B cell (primary cell): ENCODE measurements at regions not wholly inside any gene's neighbourhood (a gene's known extent, or its start where the extent isn't known, plus 50 kb on each side); places are given as distances from the start of the nearest gene placed in this dataset.

Experiments
- ATAC-seq: fragments of 200-7000 bp; cut with Tn5 transposase; one replicate; pipeline ENCODE4 v1.10.0; 2021; ENCODE audit warnings: low read depth, mild to moderate bottlenecking, moderate number of reproducible peaks, moderate library complexity
- CTCF ChIA-PET: fragments of 350-600 bp; sonication (Branson Sonifier 250); formaldehyde crosslinking; loops from one replicate; lab custom pipeline; 2021; ENCODE audit warnings: antibody characterized with exemption, inconsistent platforms; lab: Charles Lee
- POLR2A ChIA-PET: fragments of 350-600 bp; sonication (Branson Sonifier 250); formaldehyde crosslinking; loops from one replicate; lab custom pipeline; 2021; ENCODE audit warnings: antibody characterized with exemption; lab: Charles Lee
- DNase-seq: peaks from one replicate; pipeline ENCODE4 v3.0.0; 2013
- H2AFZ ChIP-seq: 2 replicates; pipeline ENCODE4 v1.6.1; 2012; ENCODE audit warnings: mild to moderate bottlenecking, low read depth, low read length; ENCODE audit not compliant: insufficient read depth, poor library complexity, severe bottlenecking
- H3K27ac ChIP-seq, 2 donors: 1 replicate in 1 of 2; 2 replicates in 1 of 2; pipeline ENCODE4 v1.5.1; 2012 to 2013; ENCODE audit warnings: low read length in 2 of 2, mild to moderate bottlenecking in 2 of 2, moderate library complexity in 1 of 2
- H3K27me3 ChIP-seq, 4 experiments: fragments of 200-600 bp in 1 of 4; sonication (generic) in 1 of 4; replicated peaks in 1 of 4; 1 replicate in 2 of 4; 2 replicates in 2 of 4; pipeline versions ENCODE4 v1.6.1 to v1.7.0; 2013 to 2016; ENCODE audit warnings: low read length in 3 of 4, mild to moderate bottlenecking in 2 of 4, mixed read lengths in 1 of 4, moderate library complexity in 1 of 4; ENCODE audit not compliant: insufficient read depth in 4 of 4, control insufficient read depth in 3 of 4; ENCODE audit errors: control extremely low read depth in 1 of 4
- H3K36me3 ChIP-seq, 2 experiments: replicated peaks in 1 of 2; 1 replicate in 1 of 2; 2 replicates in 1 of 2; pipeline versions ENCODE4 v1.6.1 to v1.7.1; 2013; ENCODE audit warnings: low read length in 1 of 2; ENCODE audit not compliant: insufficient read depth in 2 of 2, control insufficient read depth in 1 of 2; ENCODE audit errors: control extremely low read depth in 1 of 2, extremely low read depth in 1 of 2
- H3K4me1 ChIP-seq, 2 donors: fragments of 200-600 bp in 1 of 2; sonication (generic) in 1 of 2; 1 replicate in 1 of 2; 2 replicates in 1 of 2; pipeline versions ENCODE4 v1.5.1 to v1.6.1; 2013 to 2017; ENCODE audit warnings: low read length in 2 of 2; ENCODE audit not compliant: control insufficient read depth in 2 of 2, insufficient read depth in 2 of 2
- H3K4me2 ChIP-seq: replicated peaks from 2 replicates; pipeline ENCODE3; 2012; ENCODE audit warnings: mild to moderate bottlenecking, low read depth, low read length; ENCODE audit not compliant: poor library complexity, severe bottlenecking
- H3K4me3 ChIP-seq, 5 experiments: fragments of 200-600 bp in 1 of 5; sonication (generic) in 1 of 5; 1 replicate in 3 of 5; 2 replicates in 2 of 5; pipeline versions ENCODE4 v1.5.1 to v1.7.0; 2011 to 2016; ENCODE audit warnings: low read length in 4 of 5, mild to moderate bottlenecking in 4 of 5, low read depth in 2 of 5, control low read depth in 1 of 5, moderate library complexity in 1 of 5; ENCODE audit not compliant: insufficient read depth in 1 of 5; ENCODE audit errors: control extremely low read depth in 1 of 5, extremely low read depth in 1 of 5
- H3K79me2 ChIP-seq: fragments of 200-600 bp; sonication (generic); one replicate; pipeline ENCODE4 v1.6.0; 2016; ENCODE audit warnings: low read length; ENCODE audit not compliant: control insufficient read depth, insufficient read depth
- H3K9ac ChIP-seq: fragments of 200-600 bp; sonication (generic); 2 replicates; pipeline ENCODE4 v1.6.1; 2017; ENCODE audit warnings: mild to moderate bottlenecking, low read length, moderate library complexity
- H3K9me3 ChIP-seq, 3 donors: one replicate each; pipeline versions ENCODE4 v1.6.1 to v1.7.1; 2013; ENCODE audit warnings: low read length in 2 of 3; ENCODE audit not compliant: control insufficient read depth in 2 of 3, insufficient read depth in 1 of 3; ENCODE audit errors: control extremely low read depth in 1 of 3
- H4K20me1 ChIP-seq: 2 replicates; pipeline ENCODE4 v1.6.0; 2012; ENCODE audit warnings: mild to moderate bottlenecking, low read length; ENCODE audit not compliant: insufficient read depth, control insufficient read depth, poor library complexity, severe bottlenecking
- H3K27ac Mint-ChIP-seq: one replicate; pipeline ENCODE4 v1.8.0; 2021; ENCODE audit warnings: mixed read lengths
- H3K27me3 Mint-ChIP-seq: one replicate; pipeline ENCODE4 v1.8.0; 2021; ENCODE audit warnings: mixed read lengths
- H3K4me1 Mint-ChIP-seq: one replicate; pipeline ENCODE4 v1.8.0; 2021; ENCODE audit warnings: mixed read lengths
- H3K4me3 Mint-ChIP-seq: one replicate; pipeline ENCODE4 v1.8.0; 2021; ENCODE audit warnings: mixed read lengths
- H3K9me3 Mint-ChIP-seq: one replicate; pipeline ENCODE4 v1.8.0; 2022; ENCODE audit warnings: mixed read lengths; ENCODE audit not compliant: insufficient read depth
- CTCF ChIP-seq: fragments of 200-600 bp; IDR thresholded peaks from one replicate; pipeline ENCODE4 v1.8.0; 2022; ENCODE audit warnings: antibody characterized with exemption, mild to moderate bottlenecking
- EZH2 ChIP-seq: IDR thresholded peaks from 2 replicates; pipeline ENCODE4 v1.6.1; 2012; ENCODE audit warnings: borderline replicate concordance, low read depth, mild to moderate bottlenecking, moderate library complexity, low read length; ENCODE audit not compliant: insufficient read depth, poor library complexity, severe bottlenecking
- WGBS: methylation state at CpG from one replicate; pipeline ENCODE4 v1.1.5; 2013; ENCODE audit warnings: missing lambda C conversion rate; ENCODE audit not compliant: insufficient coverage; 5-methylcytosine and 5-hydroxymethylcytosine counted together
- intact Hi-C: fragments of 100-400 bp; cut with micrococcal nuclease; formaldehyde crosslinking; loops from one replicate; pipeline ENCODE4 v1.10.0; 2022

GRCh38 chr7:54072710-54073109 lies 469.5 kb upstream of the VSTM2A start:
- Histone ChIP-seq H3K4me2 (no peak overlapping the region), H3K4me1 (no peaks in the 10 kb centered on the region), H3K4me3 (no peak overlapping the region), H3K27me3 (no peaks in the 10 kb centered on the region), H3K36me3 (no peaks in the 10 kb centered on the region), H4K20me1 (no peaks in the 10 kb centered on the region), H3K79me2 (no peaks in the 10 kb centered on the region), H3K9ac (no peak overlapping the region), H3K9me3 (peaks cover 0 to 9% (median 0%) of the 10 kb centered on the region in 3 donors), H3K27ac (no peak overlapping the region), H2AFZ (no peak overlapping the region)
- Mint-ChIP-seq H3K9me3 (peaks cover 9% of the 10 kb centered on the region), H3K4me3 (no peak overlapping the region), H3K27me3 (no peaks in the 10 kb centered on the region), H3K27ac (no peak overlapping the region), H3K4me1 (no peaks in the 10 kb centered on the region)
- ATAC-seq = no peak
- intact Hi-C loops = no loop called here
- ChIA-PET POLR2A (no interaction called here), CTCF (no interaction called here)
- TF ChIP-seq EZH2 (no peak), CTCF (no peak)
- no peak for DNase-seq
- 83% methylated on average over 2 of the region's 4 CpGs for WGBS

GRCh38 chr7:54076616-54077015 lies 465.6 kb upstream of the VSTM2A start:
- Histone ChIP-seq H3K4me2 (no peak overlapping the region), H3K79me2 (no peaks in the 10 kb centered on the region), H3K36me3 (no peaks in the 10 kb centered on the region), H3K27ac (no peak overlapping the region), H3K4me1 (no peaks in the 10 kb centered on the region), H3K9ac (no peak overlapping the region), H3K27me3 (no peaks in the 10 kb centered on the region), H3K4me3 (no peak overlapping the region), H3K9me3 (peaks cover 0 to 9% (median 0%) of the 10 kb centered on the region in 3 donors), H2AFZ (no peak overlapping the region), H4K20me1 (no peaks in the 10 kb centered on the region)
- WGBS = no CpG with 5 or more reads among the region's 3 CpGs
- peaks cover 8% of the 10 kb centered on the region for H3K9me3 Mint-ChIP-seq
- H3K27me3 Mint-ChIP-seq = no peaks in the 10 kb centered on the region
- no peak for ATAC-seq
- H3K4me3 Mint-ChIP-seq = no peak overlapping the region
- TF ChIP-seq EZH2 (no peak), CTCF (no peak)
- no peak overlapping the region for H3K27ac Mint-ChIP-seq
- ChIA-PET CTCF (no interaction called here), POLR2A (no interaction called here)
- DNase-seq = no peak
- intact Hi-C loops = no loop called here
- no peaks in the 10 kb centered on the region for H3K4me1 Mint-ChIP-seq
